ENCODE measurements at regions not wholly inside any gene's neighbourhood (a gene's known extent, or its start where the extent isn't known, plus 50 kb on each side); places are given as distances from the start of the nearest gene placed in this dataset.

DNA sequence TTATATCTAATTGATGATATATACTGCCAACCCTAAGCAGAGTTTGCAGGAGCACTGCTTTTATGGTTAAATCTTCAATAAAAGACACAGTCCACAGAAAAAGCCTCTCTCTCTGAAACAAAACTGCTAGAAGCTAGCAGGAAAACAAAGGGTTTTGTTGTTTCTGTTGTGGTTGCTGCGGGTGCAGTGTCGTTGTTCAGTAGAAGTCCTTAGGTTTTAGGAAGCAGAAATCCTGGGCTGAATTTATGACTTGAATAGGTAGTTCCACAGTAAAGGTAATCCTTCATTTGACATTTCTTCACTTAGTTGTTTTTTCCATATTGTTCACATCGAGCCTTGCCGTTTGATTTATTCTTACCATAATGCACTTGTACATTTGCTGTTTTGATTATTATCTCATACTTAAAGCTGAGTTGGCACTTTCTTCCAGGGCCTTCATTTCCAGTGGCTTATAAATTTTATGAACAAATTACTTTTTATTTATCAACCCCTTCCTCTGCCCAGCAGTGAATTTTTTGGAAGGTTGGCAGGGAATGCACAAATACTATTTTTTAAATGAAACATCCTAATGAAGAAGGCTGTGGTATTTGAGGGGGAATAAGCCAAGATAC lies 209.6 kb upstream of the SLC30A5 start:
- TF ChIP-seq, protein P1, sequence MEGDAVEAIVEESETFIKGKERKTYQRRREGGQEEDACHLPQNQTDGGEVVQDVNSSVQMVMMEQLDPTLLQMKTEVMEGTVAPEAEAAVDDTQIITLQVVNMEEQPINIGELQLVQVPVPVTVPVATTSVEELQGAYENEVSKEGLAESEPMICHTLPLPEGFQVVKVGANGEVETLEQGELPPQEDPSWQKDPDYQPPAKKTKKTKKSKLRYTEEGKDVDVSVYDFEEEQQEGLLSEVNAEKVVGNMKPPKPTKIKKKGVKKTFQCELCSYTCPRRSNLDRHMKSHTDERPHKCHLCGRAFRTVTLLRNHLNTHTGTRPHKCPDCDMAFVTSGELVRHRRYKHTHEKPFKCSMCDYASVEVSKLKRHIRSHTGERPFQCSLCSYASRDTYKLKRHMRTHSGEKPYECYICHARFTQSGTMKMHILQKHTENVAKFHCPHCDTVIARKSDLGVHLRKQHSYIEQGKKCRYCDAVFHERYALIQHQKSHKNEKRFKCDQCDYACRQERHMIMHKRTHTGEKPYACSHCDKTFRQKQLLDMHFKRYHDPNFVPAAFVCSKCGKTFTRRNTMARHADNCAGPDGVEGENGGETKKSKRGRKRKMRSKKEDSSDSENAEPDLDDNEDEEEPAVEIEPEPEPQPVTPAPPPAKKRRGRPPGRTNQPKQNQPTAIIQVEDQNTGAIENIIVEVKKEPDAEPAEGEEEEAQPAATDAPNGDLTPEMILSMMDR (IDR thresholded peaks at IDR 0.05): no peak
- no peak for TF ChIP-seq POLR2AphosphoS5 (IDR thresholded peaks at IDR 0.05)
- no peak for TF ChIP-seq POLR2A (IDR thresholded peaks at IDR 0.05; ENCODE audit: low read depth)
